ENCODE measurements at regions not wholly inside any gene's neighbourhood (a gene's known extent, or its start where the extent isn't known, plus 50 kb on each side); places are given as distances from the start of the nearest gene placed in this dataset.

GRCh38 chr2:5537180-5537688, 154.9 kb upstream of the SOX11 start:
- Histone ChIP-seq H3K4me1 (ENCODE audit: control insufficient read depth, insufficient read depth, low read length) (no peaks in the 10 kb centered on the region), H3K9me3 (ENCODE audit: control insufficient read depth, low read length) (no peaks in the 10 kb centered on the region), H3K27ac (ENCODE audit: insufficient read depth, low read depth, low read length, poor library complexity, severe bottlenecking) (no peak overlapping the region), H3K27me3 (ENCODE audit: control insufficient read depth, insufficient read depth, low read length, poor library complexity, severe bottlenecking) (no peaks in the 10 kb centered on the region), H3K36me3 (ENCODE audit: control insufficient read depth, insufficient read depth, low read length) (no peaks in the 10 kb centered on the region), H3K4me3 (ENCODE audit: insufficient read depth, low read depth, low read length) (no peak overlapping the region)
- whole genome bisulfite sequencing, 2 experiments: 72 to 78% methylated on average over 2 of the region's 2 CpGs

GRCh38 chr2:5538313-5538712, 153.9 kb upstream of the SOX11 start:
- 91 to 100% methylated on average over 1 of the region's 1 CpG for WGBS, 2 experiments
- no peaks in the 10 kb centered on the region for H3K27me3 ChIP-seq (ENCODE audit: control insufficient read depth, insufficient read depth, low read length, poor library complexity, severe bottlenecking)
- H3K4me1 ChIP-seq (ENCODE audit: control insufficient read depth, insufficient read depth, low read length): no peaks in the 10 kb centered on the region
- no peaks in the 10 kb centered on the region for H3K36me3 ChIP-seq (ENCODE audit: control insufficient read depth, insufficient read depth, low read length)
- H3K9me3 ChIP-seq (ENCODE audit: control insufficient read depth, low read length): no peaks in the 10 kb centered on the region
- H3K27ac ChIP-seq (ENCODE audit: insufficient read depth, low read depth, low read length, poor library complexity, severe bottlenecking): no peak overlapping the region
- no peak overlapping the region for H3K4me3 ChIP-seq (ENCODE audit: insufficient read depth, low read depth, low read length)

GRCh38 chr2:5538772-5539171, 153.4 kb upstream of the SOX11 start:
- Histone ChIP-seq H3K9me3 (ENCODE audit: control insufficient read depth, low read length) (no peaks in the 10 kb centered on the region), H3K27ac (ENCODE audit: insufficient read depth, low read depth, low read length, poor library complexity, severe bottlenecking) (no peak overlapping the region), H3K27me3 (ENCODE audit: control insufficient read depth, insufficient read depth, low read length, poor library complexity, severe bottlenecking) (no peaks in the 10 kb centered on the region), H3K4me3 (ENCODE audit: insufficient read depth, low read depth, low read length) (no peak overlapping the region), H3K36me3 (ENCODE audit: control insufficient read depth, insufficient read depth, low read length) (no peaks in the 10 kb centered on the region), H3K4me1 (ENCODE audit: control insufficient read depth, insufficient read depth, low read length) (no peaks in the 10 kb centered on the region)
- WGBS, 2 experiments: 87 to 89% methylated on average over 8 of the region's 8 CpGs

GRCh38 chr2:5539282-5540165, 152.7 kb upstream of the SOX11 start:
- no peak overlapping the region for H3K4me3 ChIP-seq (ENCODE audit: insufficient read depth, low read depth, low read length)
- 59 to 60% methylated on average over 18 of the region's 18 CpGs for WGBS, 2 experiments
- no peaks in the 10 kb centered on the region for H3K27me3 ChIP-seq (ENCODE audit: control insufficient read depth, insufficient read depth, low read length, poor library complexity, severe bottlenecking)
- no peak overlapping the region for H3K27ac ChIP-seq (ENCODE audit: insufficient read depth, low read depth, low read length, poor library complexity, severe bottlenecking)
- no peaks in the 10 kb centered on the region for H3K4me1 ChIP-seq (ENCODE audit: control insufficient read depth, insufficient read depth, low read length)
- peaks cover 3% of the 10 kb centered on the region for H3K36me3 ChIP-seq (ENCODE audit: control insufficient read depth, insufficient read depth, low read length)
- H3K9me3 ChIP-seq (ENCODE audit: control insufficient read depth, low read length): no peaks in the 10 kb centered on the region

- Histone ChIP-seq H3K9me3 (ENCODE audit: control insufficient read depth, low read length) (no peaks in the 10 kb centered on the region), H3K36me3 (ENCODE audit: control insufficient read depth, insufficient read depth, low read length) (peaks cover 4% of the 10 kb centered on the region), H3K27ac (ENCODE audit: insufficient read depth, low read depth, low read length, poor library complexity, severe bottlenecking) (no peak overlapping the region), H3K4me1 (ENCODE audit: control insufficient read depth, insufficient read depth, low read length) (no peaks in the 10 kb centered on the region), H3K4me3 (ENCODE audit: insufficient read depth, low read depth, low read length) (no peak overlapping the region), H3K27me3 (ENCODE audit: control insufficient read depth, insufficient read depth, low read length, poor library complexity, severe bottlenecking) (no peaks in the 10 kb centered on the region)
- 82 to 96% methylated on average over 4 of the region's 5 CpGs for WGBS, 2 experiments
Observed at GRCh38 chr2:5540856-5541255, 151.3 kb upstream of the SOX11 start.

- peaks cover 4% of the 10 kb centered on the region for H3K36me3 ChIP-seq (ENCODE audit: control insufficient read depth, insufficient read depth, low read length)
- H3K9me3 ChIP-seq (ENCODE audit: control insufficient read depth, low read length): no peaks in the 10 kb centered on the region
- 89 to 91% methylated on average over 5 of the region's 5 CpGs for WGBS, 2 experiments
- H3K27me3 ChIP-seq (ENCODE audit: control insufficient read depth, insufficient read depth, low read length, poor library complexity, severe bottlenecking): no peaks in the 10 kb centered on the region
- H3K4me3 ChIP-seq (ENCODE audit: insufficient read depth, low read depth, low read length): no peak overlapping the region
- H3K4me1 ChIP-seq (ENCODE audit: control insufficient read depth, insufficient read depth, low read length): no peaks in the 10 kb centered on the region
- H3K27ac ChIP-seq (ENCODE audit: insufficient read depth, low read depth, low read length, poor library complexity, severe bottlenecking): no peak overlapping the region
Observed at GRCh38 chr2:5544205-5544786, 147.9 kb upstream of the SOX11 start.

- H3K4me1 ChIP-seq (ENCODE audit: control insufficient read depth, insufficient read depth, low read length): no peaks in the 10 kb centered on the region
Observed at GRCh38 chr2:5546181-5546580, 146.0 kb upstream of the SOX11 start.

GRCh38 chr2:5548991-5549715, 143.0 kb upstream of the SOX11 start:
- WGBS, 2 experiments: 73 to 80% methylated on average over 5 of the region's 5 CpGs
- Histone ChIP-seq H3K4me3 (ENCODE audit: insufficient read depth, low read depth, low read length) (no peak overlapping the region), H3K4me1 (ENCODE audit: control insufficient read depth, insufficient read depth, low read length) (no peaks in the 10 kb centered on the region), H3K36me3 (ENCODE audit: control insufficient read depth, insufficient read depth, low read length) (peaks cover 4% of the 10 kb centered on the region), H3K27ac (ENCODE audit: insufficient read depth, low read depth, low read length, poor library complexity, severe bottlenecking) (no peak overlapping the region), H3K9me3 (ENCODE audit: control insufficient read depth, low read length) (no peaks in the 10 kb centered on the region), H3K27me3 (ENCODE audit: control insufficient read depth, insufficient read depth, low read length, poor library complexity, severe bottlenecking) (no peaks in the 10 kb centered on the region)

More at GRCh38 chr2:5546181-5546580, 146.0 kb upstream of the SOX11 start:
- H3K4me3 ChIP-seq (ENCODE audit: insufficient read depth, low read depth, low read length): no peak overlapping the region
- no peak overlapping the region for H3K27ac ChIP-seq (ENCODE audit: insufficient read depth, low read depth, low read length, poor library complexity, severe bottlenecking)
- no peaks in the 10 kb centered on the region for H3K9me3 ChIP-seq (ENCODE audit: control insufficient read depth, low read length)
- H3K36me3 ChIP-seq (ENCODE audit: control insufficient read depth, insufficient read depth, low read length): peaks cover 4% of the 10 kb centered on the region
- 100% methylated on average over 1 of the region's 1 CpG; no CpG with 5 or more reads in 1 of the 2 experiments for WGBS, 2 experiments
- no peaks in the 10 kb centered on the region for H3K27me3 ChIP-seq (ENCODE audit: control insufficient read depth, insufficient read depth, low read length, poor library complexity, severe bottlenecking)

- 93 to 94% methylated on average over 2 of the region's 2 CpGs for WGBS, 2 experiments
- H3K27me3 ChIP-seq (ENCODE audit: control insufficient read depth, insufficient read depth, low read length, poor library complexity, severe bottlenecking): no peaks in the 10 kb centered on the region
- no peaks in the 10 kb centered on the region for H3K4me1 ChIP-seq (ENCODE audit: control insufficient read depth, insufficient read depth, low read length)
- no peak overlapping the region for H3K4me3 ChIP-seq (ENCODE audit: insufficient read depth, low read depth, low read length)
- H3K36me3 ChIP-seq (ENCODE audit: control insufficient read depth, insufficient read depth, low read length): no peaks in the 10 kb centered on the region
- H3K9me3 ChIP-seq (ENCODE audit: control insufficient read depth, low read length): no peaks in the 10 kb centered on the region
- no peak overlapping the region for H3K27ac ChIP-seq (ENCODE audit: insufficient read depth, low read depth, low read length, poor library complexity, severe bottlenecking)
Observed at GRCh38 chr2:5549771-5550170, 142.4 kb upstream of the SOX11 start.

GRCh38 chr2:5555636-5556035, 136.5 kb upstream of the SOX11 start:
- no peak overlapping the region for H3K27ac ChIP-seq (ENCODE audit: insufficient read depth, low read depth, low read length, poor library complexity, severe bottlenecking)
- 93 to 95% methylated on average over 11 of the region's 11 CpGs for WGBS, 2 experiments
- H3K4me3 ChIP-seq (ENCODE audit: insufficient read depth, low read depth, low read length): no peak overlapping the region
- no peaks in the 10 kb centered on the region for H3K27me3 ChIP-seq (ENCODE audit: control insufficient read depth, insufficient read depth, low read length, poor library complexity, severe bottlenecking)
- no peaks in the 10 kb centered on the region for H3K9me3 ChIP-seq (ENCODE audit: control insufficient read depth, low read length)
- H3K36me3 ChIP-seq (ENCODE audit: control insufficient read depth, insufficient read depth, low read length): no peaks in the 10 kb centered on the region
- no peaks in the 10 kb centered on the region for H3K4me1 ChIP-seq (ENCODE audit: control insufficient read depth, insufficient read depth, low read length)

Data from ectodermal cell (in vitro differentiated cells).